PC-3 (cell line): ENCODE measurements at regions not wholly inside any gene's neighbourhood (a gene's known extent, or its start where the extent isn't known, plus 50 kb on each side); places are given as distances from the start of the nearest gene placed in this dataset.

Experiments used
- ATAC-seq: fragments of 200-7000 bp; cut with Tn5 transposase; 2 replicates; pipeline ENCODE4 v1.9.1; 2020; ENCODE audit warnings: mild to moderate bottlenecking, moderate library complexity
- BruUV-seq: library from RNA; stranded (reverse); fragments of 400-500 nt; replicated peaks from 2 replicates; lab custom pipeline; 2021; lab: Mats Ljungman, UMichigan
- CTCF ChIA-PET: fragments of 300-600 bp; sonication (Branson Sonifier 250); formaldehyde crosslinking; loops from one replicate; lab custom pipeline; 2022; ENCODE audit warnings: antibody characterized with exemption; lab: Charles Lee
- POLR2A ChIA-PET: fragments of 300-600 bp; sonication (Branson Sonifier 250); formaldehyde crosslinking; loops from one replicate; lab custom pipeline; 2022; ENCODE audit warnings: antibody characterized with exemption; ENCODE audit not compliant: unreplicated experiment; lab: Charles Lee
- DNase-seq: peaks from one replicate; pipeline ENCODE4 v3.0.0-alpha.2; 2015
- H2AFZ ChIP-seq: fragments of 300-600 bp; sonication (generic); 2 replicates; pipeline ENCODE4 v1.6.0; 2016; ENCODE audit warnings: antibody characterized with exemption, low read length
- H3F3A ChIP-seq: fragments of 300-600 bp; sonication (generic); one replicate; pipeline ENCODE4 v1.6.0; 2017; ENCODE audit warnings: antibody characterized with exemption, low read length, control low read depth, mild to moderate bottlenecking; ENCODE audit not compliant: unreplicated experiment
- H3K27ac ChIP-seq: fragments of 300-600 bp; sonication (generic); 2 replicates; pipeline ENCODE4 v1.5.1; 2016; ENCODE audit warnings: mild to moderate bottlenecking, low read length
- H3K27me3 ChIP-seq: fragments of 300-600 bp; sonication (generic); 2 replicates; pipeline ENCODE4 v1.6.1; 2016; ENCODE audit warnings: low read length, mixed read lengths
- H3K36me3 ChIP-seq: fragments of 300-600 bp; sonication (generic); 2 replicates; pipeline ENCODE4 v1.6.1; 2016; ENCODE audit warnings: low read depth, mixed run types, low read length, mixed read lengths
- H3K4me1 ChIP-seq: fragments of 300-600 bp; sonication (generic); 2 replicates; pipeline ENCODE4 v1.5.1; 2016; ENCODE audit warnings: low read length; ENCODE audit not compliant: insufficient read depth
- H3K4me2 ChIP-seq: fragments of 300-600 bp; sonication (generic); 2 replicates; pipeline ENCODE4 v1.6.0; 2016; ENCODE audit warnings: low read length
- H3K4me3 ChIP-seq: fragments of 300-600 bp; sonication (generic); 2 replicates; pipeline ENCODE4 v1.5.1; 2016; ENCODE audit warnings: mild to moderate bottlenecking, low read length, mixed read lengths
- H3K79me2 ChIP-seq: fragments of 300-600 bp; sonication (generic); 2 replicates; pipeline ENCODE4 v1.6.1; 2017; ENCODE audit warnings: low read length, mixed read lengths
- H3K9ac ChIP-seq: fragments of 300-600 bp; sonication (generic); 2 replicates; pipeline ENCODE4 v1.6.0; 2016; ENCODE audit warnings: mild to moderate bottlenecking, low read length
- H3K9me2 ChIP-seq: fragments of 300-600 bp; sonication (generic); replicated peaks from 2 replicates; pipeline ENCODE4 v1.6.1; 2016; ENCODE audit warnings: mixed run types, low read length, mixed read lengths
- H3K9me3 ChIP-seq: fragments of 300-600 bp; sonication (generic); 2 replicates; pipeline ENCODE4 v1.6.1; 2016; ENCODE audit warnings: low read length, mixed read lengths
- H4K20me1 ChIP-seq: fragments of 300-600 bp; sonication (generic); 2 replicates; pipeline ENCODE4 v1.6.1; 2016; ENCODE audit warnings: low read length, mixed read lengths
- CTCF ChIP-seq: fragments of 300-600 bp; sonication (generic); conservative IDR thresholded peaks from 2 replicates; pipeline ENCODE4 v1.5.1; 2017; ENCODE audit warnings: antibody characterized with exemption, low read depth, mild to moderate bottlenecking, low read length
- EZH2 ChIP-seq: fragments of 300-600 bp; sonication (generic); IDR thresholded peaks from one replicate; pipeline ENCODE4 v1.6.1; 2017; ENCODE audit warnings: antibody characterized with exemption, mild to moderate bottlenecking, low read length; ENCODE audit not compliant: unreplicated experiment
- EZH2phosphoT487 ChIP-seq: fragments of 300-600 bp; sonication (generic); IDR thresholded peaks from 2 replicates; pipeline ENCODE4 v1.6.1; 2018; ENCODE audit warnings: mild to moderate bottlenecking, antibody characterized with exemption, low read length, borderline replicate concordance
- intact Hi-C: fragments of 100-400 bp; cut with micrococcal nuclease; formaldehyde crosslinking; loops from 2 replicates; pipeline ENCODE4 v1.9.0; 2023

DNA sequence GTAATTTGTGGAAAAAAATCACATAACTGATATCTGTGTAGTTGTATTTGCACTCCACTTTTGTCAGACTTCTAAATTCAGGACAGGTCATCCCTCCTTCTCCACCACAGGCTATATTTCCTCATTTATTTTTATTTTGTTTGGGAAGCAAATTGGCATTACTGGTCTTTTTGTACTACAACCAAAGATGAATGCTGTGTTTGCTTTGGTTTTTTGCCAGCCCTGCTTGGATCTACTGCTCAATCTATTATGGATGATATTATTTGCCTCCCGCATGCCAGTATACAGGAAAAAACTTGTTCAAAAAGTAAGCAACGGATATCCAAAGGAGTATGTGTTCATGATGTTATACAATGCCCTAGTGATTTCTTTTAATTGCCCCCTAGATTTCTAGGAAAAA is 948.8 kb downstream of the TRHDE start:
- intact Hi-C loops = loop anchor here (2.0 kb wide), 1 partner anchor 44 kb away; no protein-coding TSS in a partner anchor
- H3F3A ChIP-seq = no peaks in the 10 kb centered on the region
- H3K36me3 ChIP-seq = no peaks in the 10 kb centered on the region
- H4K20me1 ChIP-seq = no peaks in the 10 kb centered on the region
- POLR2A ChIA-PET = no interaction called here
- no peaks in the 10 kb centered on the region for H3K4me1 ChIP-seq
- H3K79me2 ChIP-seq = no peaks in the 10 kb centered on the region
- no peaks in the 10 kb centered on the region for H3K9me3 ChIP-seq
- H3K4me3 ChIP-seq = no peak overlapping the region
- H3K27me3 ChIP-seq = no peaks in the 10 kb centered on the region
- no peak overlapping the region for H3K4me2 ChIP-seq
- H3K9me2 ChIP-seq = no peaks in the 10 kb centered on the region
- BruUV-seq = no TSS peak
- H3K27ac ChIP-seq = no peak overlapping the region
- DNase-seq = no peak
- CTCF ChIA-PET = no interaction called here
- no peak for TF ChIP-seq EZH2
- TF ChIP-seq EZH2phosphoT487 = no peak
- TF ChIP-seq CTCF = no peak
- no peak overlapping the region for H3K9ac ChIP-seq
- no peak overlapping the region for H2AFZ ChIP-seq
- ATAC-seq = no peak

- no peak overlapping the region for H3K4me3 ChIP-seq
- no peaks in the 10 kb centered on the region for H3K27me3 ChIP-seq
- H3K27ac ChIP-seq = no peak overlapping the region
- H3K9me3 ChIP-seq = no peaks in the 10 kb centered on the region
- CTCF ChIA-PET = no interaction called here
- no peaks in the 10 kb centered on the region for H4K20me1 ChIP-seq
- DNase-seq (no peak), ATAC-seq (no peak)
- no peak overlapping the region for H3K4me2 ChIP-seq
- no peak for TF ChIP-seq EZH2phosphoT487
- TF ChIP-seq EZH2 = no peak
- no peak for TF ChIP-seq CTCF
- no TSS peak for BruUV-seq
- H3K4me1 ChIP-seq = no peaks in the 10 kb centered on the region
- POLR2A ChIA-PET = no interaction called here
- H3K9ac ChIP-seq = no peak overlapping the region
- no peak overlapping the region for H2AFZ ChIP-seq
- no peaks in the 10 kb centered on the region for H3F3A ChIP-seq
- intact Hi-C loops = loop anchor here (2.0 kb wide), 1 partner anchor 43 kb away; no protein-coding TSS in a partner anchor
- H3K79me2 ChIP-seq = no peaks in the 10 kb centered on the region
- H3K36me3 ChIP-seq = no peaks in the 10 kb centered on the region
- H3K9me2 ChIP-seq = no peaks in the 10 kb centered on the region
Observed at GRCh38 chr12:73221398-73221797, 949.2 kb downstream of the TRHDE start.

GRCh38 chr12:73221836-73222235 is 949.7 kb downstream of the TRHDE start:
- Histone ChIP-seq H3K79me2 (no peaks in the 10 kb centered on the region), H3K9me3 (no peaks in the 10 kb centered on the region), H3K4me2 (no peak overlapping the region), H3K27ac (no peak overlapping the region), H3K9me2 (no peaks in the 10 kb centered on the region), H3F3A (no peaks in the 10 kb centered on the region), H3K4me1 (no peaks in the 10 kb centered on the region), H3K27me3 (no peaks in the 10 kb centered on the region), H4K20me1 (no peaks in the 10 kb centered on the region), H3K4me3 (no peak overlapping the region), H3K36me3 (no peaks in the 10 kb centered on the region), H3K9ac (no peak overlapping the region), H2AFZ (no peak overlapping the region)
- ChIA-PET POLR2A (no interaction called here), CTCF (no interaction called here)
- ATAC-seq = no peak
- DNase-seq = no peak
- no TSS peak for BruUV-seq
- intact Hi-C loops = loop anchor here (2.0 kb wide), 1 partner anchor 43 kb away; no protein-coding TSS in a partner anchor
- TF ChIP-seq EZH2phosphoT487 (no peak), CTCF (no peak), EZH2 (no peak)
